Ishikawa (cell line): ENCODE measurements at regions not wholly inside any gene's neighbourhood (a gene's known extent, or its start where the extent isn't known, plus 50 kb on each side); places are given as distances from the start of the nearest gene placed in this dataset.

Experiments used
- CEBPB ChIP-seq: IDR thresholded peaks from 2 replicates; pipeline ENCODE4 v1.6.1; 2012
- CREB1 ChIP-seq: IDR thresholded peaks from 2 replicates; pipeline ENCODE4 v1.6.1; 2012; ENCODE audit warnings: low read depth
- EGR1 ChIP-seq: IDR thresholded peaks from 2 replicates; pipeline ENCODE4 v1.6.1; 2012
- EP300 ChIP-seq: IDR thresholded peaks from 2 replicates; pipeline ENCODE4 v1.6.1; 2012; ENCODE audit warnings: borderline replicate concordance
- FOXM1 ChIP-seq: IDR thresholded peaks from 2 replicates; pipeline ENCODE4 v1.6.1; 2012; ENCODE audit warnings: low read depth, borderline replicate concordance
- MAX ChIP-seq: IDR thresholded peaks from 2 replicates; pipeline ENCODE4 v1.6.1; 2012
- NFIC ChIP-seq: IDR thresholded peaks from 2 replicates; pipeline ENCODE4 v1.6.1; 2012
- RAD21 ChIP-seq: IDR thresholded peaks from 2 replicates; pipeline ENCODE4 v1.6.1; 2012; ENCODE audit warnings: low read depth
- REST ChIP-seq: IDR thresholded peaks from 2 replicates; pipeline ENCODE4 v1.6.1; 2012; ENCODE audit warnings: low read depth, mild to moderate bottlenecking
- TAF1 ChIP-seq: IDR thresholded peaks from 2 replicates; pipeline ENCODE4 v1.6.1; 2012; ENCODE audit warnings: low read depth, mild to moderate bottlenecking
- TCF12 ChIP-seq: IDR thresholded peaks from 2 replicates; pipeline ENCODE4 v1.6.1; 2012; ENCODE audit warnings: low read depth
- TEAD4 ChIP-seq: IDR thresholded peaks from 2 replicates; pipeline ENCODE4 v1.6.1; 2012
- USF1 ChIP-seq: IDR thresholded peaks from 2 replicates; pipeline ENCODE4 v1.6.1; 2012
- YY1 ChIP-seq: IDR thresholded peaks from 2 replicates; pipeline ENCODE4 v1.6.1; 2012; ENCODE audit warnings: low read depth

GRCh38 chr9:81116340-81117137, 572.8 kb downstream of the TLE1 start:
- TF ChIP-seq RAD21, result no peak
- no peak for TF ChIP-seq EGR1
- no peak for TF ChIP-seq USF1
- TF ChIP-seq CEBPB, result no peak
- TF ChIP-seq TAF1, result no peak
- no peak for TF ChIP-seq FOXM1
- no peak for TF ChIP-seq TCF12
- TF ChIP-seq NFIC, result no peak
- TF ChIP-seq YY1, result no peak
- no peak for TF ChIP-seq EP300
- TF ChIP-seq REST, result no peak
- TF ChIP-seq MAX, result no peak
- no peak for TF ChIP-seq TEAD4
- TF ChIP-seq CREB1, result no peak

GRCh38 chr9:81113453-81114124, 575.8 kb downstream of the TLE1 start:
- no peak for TF ChIP-seq RAD21
- TF ChIP-seq EGR1, result no peak
- no peak for TF ChIP-seq MAX
- TF ChIP-seq TAF1, result no peak
- no peak for TF ChIP-seq YY1
- no peak for TF ChIP-seq REST
- TF ChIP-seq USF1, result no peak
- TF ChIP-seq CEBPB, result no peak
- no peak for TF ChIP-seq NFIC
- no peak for TF ChIP-seq EP300
- no peak for TF ChIP-seq FOXM1
- no peak for TF ChIP-seq CREB1

GRCh38 chr9:81112627-81113452, 576.5 kb downstream of the TLE1 start:
- no peak for TF ChIP-seq USF1

GRCh38 chr9:81108821-81109220, 580.5 kb downstream of the TLE1 start:
- no peak for TF ChIP-seq FOXM1
- TF ChIP-seq CEBPB, result no peak

GRCh38 chr9:81108391-81108790, 581.0 kb downstream of the TLE1 start:
- TF ChIP-seq YY1 (no peak), REST (no peak), FOXM1 (no peak)
